Endothelial cell of umbilical vein (primary cell): ENCODE measurements at regions not wholly inside any gene's neighbourhood (a gene's known extent, or its start where the extent isn't known, plus 50 kb on each side); places are given as distances from the start of the nearest gene placed in this dataset.

Source experiments
- BruUV-seq: library from RNA; stranded (reverse); fragments of 400-500 nt; replicated peaks from 2 replicates; lab custom pipeline; 2021; lab: Mats Ljungman, UMichigan
- CTCF ChIA-PET: fragments of 300-600, 350-600 bp; sonication (Branson Sonifier 250); formaldehyde crosslinking; loops from one replicate; lab custom pipeline; 2021; ENCODE audit warnings: antibody characterized with exemption, inconsistent platforms; lab: Charles Lee
- POLR2A ChIA-PET: fragments of 300-600, 350-600 bp; sonication (Branson Sonifier 250); formaldehyde crosslinking; loops from one replicate; lab custom pipeline; 2021; ENCODE audit warnings: antibody characterized with exemption, inconsistent platforms; lab: Charles Lee
- DNase-seq: peaks from one replicate; pipeline ENCODE4 v3.0.0-alpha.2; 2011; ENCODE audit warnings: low read depth, low spot score
- FAIRE-seq: peaks from 2 replicates; lab custom pipeline; 2011; peaks lifted over from hg19 to GRCh38; lab: Jason Lieb, UNC
- H2AFZ ChIP-seq: 2 replicates; pipeline ENCODE4 v1.6.0; 2012; ENCODE audit warnings: low read depth, low read length, control low read depth, inconsistent platforms
- H3K27ac ChIP-seq: 2 replicates; pipeline ENCODE4 v1.5.1; 2011; ENCODE audit warnings: low read depth, mild to moderate bottlenecking, control low read depth, low read length, moderate library complexity; ENCODE audit not compliant: insufficient read depth
- H3K27me3 ChIP-seq, 2 experiments: 2 replicates each; pipeline versions ENCODE4 v1.6.0 to v1.6.1; 2011; ENCODE audit warnings: low read length in 2 of 2, mixed read lengths in 1 of 2; ENCODE audit not compliant: control insufficient read depth in 2 of 2, insufficient read depth in 2 of 2
- H3K36me3 ChIP-seq, 2 experiments: 2 replicates in 1 of 2; 3 replicates in 1 of 2; pipeline ENCODE4 v1.5.1; 2011; ENCODE audit warnings: low read length in 2 of 2, mild to moderate bottlenecking in 1 of 2, moderate library complexity in 1 of 2; ENCODE audit not compliant: control insufficient read depth in 2 of 2, insufficient read depth in 2 of 2; ENCODE audit errors: extremely low read depth in 1 of 2
- H3K4me1 ChIP-seq: 3 replicates; pipeline ENCODE4 v1.5.1; 2011; ENCODE audit warnings: mild to moderate bottlenecking, low read length; ENCODE audit not compliant: control insufficient read depth, insufficient read depth; ENCODE audit errors: extremely low read depth
- H3K4me2 ChIP-seq: 2 replicates; pipeline ENCODE4 v1.6.1; 2011; ENCODE audit warnings: low read length, control low read depth, mixed read lengths; ENCODE audit not compliant: insufficient read depth
- H3K4me3 ChIP-seq, 3 experiments: fragments of 200-600 bp in 1 of 3; sonication (generic), shearing (Covaris generic) in 1 of 3; replicated peaks in 1 of 3; 2 replicates each; pipeline ENCODE4 v1.5.1; 2011 to 2016; ENCODE audit warnings: control low read depth in 3 of 3, low read length in 3 of 3, mild to moderate bottlenecking in 2 of 3, inconsistent platforms in 1 of 3, low read depth in 1 of 3, moderate library complexity in 1 of 3; ENCODE audit not compliant: insufficient read depth in 1 of 3
- H3K79me2 ChIP-seq: 2 replicates; pipeline ENCODE4 v1.6.0; 2012; ENCODE audit warnings: low read length, inconsistent platforms; ENCODE audit not compliant: control insufficient read depth, insufficient read depth
- H3K9ac ChIP-seq: replicated peaks from 2 replicates; pipeline ENCODE3; 2011; ENCODE audit warnings: low read length, control low read depth; ENCODE audit not compliant: insufficient read depth; ENCODE audit errors: extremely low read depth
- H3K9me1 ChIP-seq: replicated peaks from 3 replicates; pipeline ENCODE4 v1.6.0; 2011; ENCODE audit warnings: mild to moderate bottlenecking, low read length; ENCODE audit not compliant: control insufficient read depth, insufficient read depth; ENCODE audit errors: extremely low read depth
- H3K9me3 ChIP-seq: replicated peaks from 2 replicates; pipeline ENCODE4 v1.5.1; 2012; ENCODE audit warnings: low read length, inconsistent platforms; ENCODE audit not compliant: control insufficient read depth, insufficient read depth
- H4K20me1 ChIP-seq: replicated peaks from 2 replicates; pipeline ENCODE3; 2011; ENCODE audit warnings: mild to moderate bottlenecking, low read length; ENCODE audit not compliant: control insufficient read depth, insufficient read depth; ENCODE audit errors: extremely low read depth
- EZH2 ChIP-seq: IDR thresholded peaks from 2 replicates; pipeline ENCODE4 v1.6.1; 2012; ENCODE audit warnings: borderline replicate concordance, low read depth, mild to moderate bottlenecking, moderate library complexity, low read length, inconsistent platforms; ENCODE audit not compliant: severe bottlenecking
- FOS ChIP-seq: IDR thresholded peaks from 2 replicates; pipeline ENCODE4 v1.6.1; 2011; ENCODE audit warnings: mild to moderate bottlenecking, low read length, moderate library complexity, borderline replicate concordance; ENCODE audit not compliant: insufficient read depth
- GATA2 ChIP-seq: IDR thresholded peaks from 2 replicates; pipeline ENCODE4 v1.7.0; 2011; ENCODE audit warnings: low read depth, mild to moderate bottlenecking, moderate library complexity, mixed read lengths, low read length; ENCODE audit not compliant: insufficient read length, insufficient read depth
- JUN ChIP-seq: IDR thresholded peaks from 2 replicates; pipeline ENCODE4 v1.6.1; 2011; ENCODE audit warnings: borderline replicate concordance, low read depth; ENCODE audit not compliant: insufficient read length, insufficient read depth
- MYC ChIP-seq: IDR thresholded peaks from one replicate; pipeline ENCODE4 v1.6.1; 2011; ENCODE audit warnings: mild to moderate bottlenecking, low read depth, low read length
- POLR2A ChIP-seq: IDR thresholded peaks from 2 replicates; pipeline ENCODE4 v1.6.1; 2012; ENCODE audit warnings: low read depth, mild to moderate bottlenecking, control low read depth, low read length
- POLR2AphosphoS5 ChIP-seq: IDR thresholded peaks from 2 replicates; pipeline ENCODE4 v1.6.1; 2012; ENCODE audit warnings: low read depth, mild to moderate bottlenecking, control low read depth, low read length, moderate library complexity; ENCODE audit not compliant: insufficient read depth
- dilution Hi-C: fragments of 300-500 bp; cut with MboI; formaldehyde crosslinking; loops from one replicate; pipeline ENCODE4 v1.15.0; 2019; ENCODE audit warnings: low sequenced_read_pairs; ENCODE audit not compliant: extremely low pct_ligation_motif_present
- intact Hi-C: fragments of 100-400 bp; cut with micrococcal nuclease; formaldehyde crosslinking; loops from one replicate; pipeline ENCODE4 v1.10.0; 2022
- TF ChIP-seq, protein P1 (sequence below): IDR thresholded peaks from 2 replicates; pipeline ENCODE4 v1.6.1; 2011; ENCODE audit not compliant: insufficient read depth, insufficient read length
- TF ChIP-seq, protein P2 (sequence below), 2 donors: IDR thresholded peaks; 1 replicate in 1 of 2; 2 replicates in 1 of 2; pipeline ENCODE4 v1.5.1; 2011; ENCODE audit warnings: low read length in 2 of 2, mild to moderate bottlenecking in 2 of 2, moderate library complexity in 2 of 2, control low read depth in 1 of 2, inconsistent platforms in 1 of 2, low read depth in 1 of 2; ENCODE audit not compliant: insufficient read depth in 1 of 2; ENCODE audit errors: extremely low read depth in 1 of 2

DNA sequence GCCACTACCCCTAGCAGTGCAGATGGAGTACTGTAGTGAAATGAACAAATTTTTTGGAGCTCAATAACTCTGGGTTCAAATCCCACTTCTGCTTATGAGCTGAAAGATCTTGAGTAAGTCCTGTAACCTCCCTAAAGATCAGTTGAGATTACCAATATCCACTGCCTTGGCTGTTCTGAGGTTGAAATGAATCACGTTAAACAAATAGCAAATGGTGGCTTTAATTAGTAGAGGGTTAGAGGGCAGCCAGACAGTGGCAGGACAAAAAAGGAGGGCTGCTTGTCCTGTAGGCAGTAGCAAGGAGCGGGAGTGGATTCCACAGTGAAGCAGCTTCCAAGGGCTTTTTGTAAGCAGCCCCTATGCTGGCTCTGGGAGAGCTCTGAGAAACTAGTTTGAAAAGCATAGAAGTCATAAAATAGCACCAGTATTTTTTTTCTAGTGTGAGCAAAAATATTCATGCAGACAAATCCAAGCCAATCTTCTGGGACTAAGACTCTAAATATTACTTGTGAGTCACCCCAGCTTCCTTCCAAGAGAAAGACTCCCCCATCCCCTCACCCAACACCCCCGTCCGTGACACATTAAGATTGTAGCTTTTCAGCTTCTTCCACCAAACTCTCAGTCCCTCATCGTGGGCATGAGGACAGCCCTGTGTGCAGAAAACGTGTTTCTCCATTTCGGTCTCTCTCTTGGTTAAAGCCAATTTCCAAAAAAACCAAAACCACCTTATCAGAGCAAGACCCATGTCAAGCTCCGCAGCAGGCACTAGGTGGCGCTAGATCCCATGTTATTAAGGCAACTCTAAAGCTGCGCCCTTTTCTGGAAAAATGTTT, 123.5 kb upstream of the LGALSL start:
- no TSS peak for BruUV-seq
- peak overlapping the region; percentile 36 for H3K9ac ChIP-seq
- no peaks in the 10 kb centered on the region for H3K27me3 ChIP-seq

More for the DNA sequence above, 123.5 kb upstream of the LGALSL start:
- FAIRE-seq (peak; percentile 92), DNase-seq (peak; percentile 86)
- POLR2A ChIA-PET, result interaction anchor here (1.0 to 1.2 kb wide), 2 partner anchors 157 to 281 kb away, joined by 3 to 4 read pairs; no protein-coding TSS in a partner anchor
- TF ChIP-seq MYC (no peak), POLR2A (no peak), EZH2 (no peak), FOS (peak; percentile 62), JUN (peak; percentile 48), POLR2AphosphoS5 (no peak), GATA2 (no peak)
- TF ChIP-seq, protein P1, sequence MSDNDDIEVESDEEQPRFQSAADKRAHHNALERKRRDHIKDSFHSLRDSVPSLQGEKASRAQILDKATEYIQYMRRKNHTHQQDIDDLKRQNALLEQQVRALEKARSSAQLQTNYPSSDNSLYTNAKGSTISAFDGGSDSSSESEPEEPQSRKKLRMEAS, result peak; percentile 4
- TF ChIP-seq, protein P2, sequence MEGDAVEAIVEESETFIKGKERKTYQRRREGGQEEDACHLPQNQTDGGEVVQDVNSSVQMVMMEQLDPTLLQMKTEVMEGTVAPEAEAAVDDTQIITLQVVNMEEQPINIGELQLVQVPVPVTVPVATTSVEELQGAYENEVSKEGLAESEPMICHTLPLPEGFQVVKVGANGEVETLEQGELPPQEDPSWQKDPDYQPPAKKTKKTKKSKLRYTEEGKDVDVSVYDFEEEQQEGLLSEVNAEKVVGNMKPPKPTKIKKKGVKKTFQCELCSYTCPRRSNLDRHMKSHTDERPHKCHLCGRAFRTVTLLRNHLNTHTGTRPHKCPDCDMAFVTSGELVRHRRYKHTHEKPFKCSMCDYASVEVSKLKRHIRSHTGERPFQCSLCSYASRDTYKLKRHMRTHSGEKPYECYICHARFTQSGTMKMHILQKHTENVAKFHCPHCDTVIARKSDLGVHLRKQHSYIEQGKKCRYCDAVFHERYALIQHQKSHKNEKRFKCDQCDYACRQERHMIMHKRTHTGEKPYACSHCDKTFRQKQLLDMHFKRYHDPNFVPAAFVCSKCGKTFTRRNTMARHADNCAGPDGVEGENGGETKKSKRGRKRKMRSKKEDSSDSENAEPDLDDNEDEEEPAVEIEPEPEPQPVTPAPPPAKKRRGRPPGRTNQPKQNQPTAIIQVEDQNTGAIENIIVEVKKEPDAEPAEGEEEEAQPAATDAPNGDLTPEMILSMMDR (IDR thresholded peaks at IDR 0.05; ENCODE audit: extremely low read depth in 1 of 2, insufficient read depth in 1 of 2, low read depth in 1 of 2, low read length in 2 of 2), result peak; percentile 83 to 87
- CTCF ChIA-PET, result interaction anchor here (0.5 to 8.4 kb wide), 88 partner anchors 10 to 838 kb away, joined by 3 to 388 read pairs (median 4); partner anchors contain the start of genes AFTPH, LGALSL and SERTAD2
- Histone ChIP-seq H3K4me3 (peak overlapping the region; percentile 15 to 34 (median 20)), H3K9me1 (no peaks in the 10 kb centered on the region), H3K4me2 (peak overlapping the region; percentile 51), H3K27ac (no peak overlapping the region), H3K79me2 (no peaks in the 10 kb centered on the region), H3K9me3 (no peaks in the 10 kb centered on the region), H3K4me1 (peaks cover 14% of the 10 kb centered on the region), H3K36me3 (no peaks in the 10 kb centered on the region), H4K20me1 (no peaks in the 10 kb centered on the region), H2AFZ (peak overlapping the region; percentile 69)
- intact Hi-C loops (loop anchor here (1.0 to 2.0 kb wide), 9 partner anchors 74 to 1242 kb away; partner anchors contain the start of genes AFTPH and LGALSL), dilution Hi-C loops (no loop called here)
